ENCODE measurements at regions not wholly inside any gene's neighbourhood (a gene's known extent, or its start where the extent isn't known, plus 50 kb on each side); places are given as distances from the start of the nearest gene placed in this dataset.

DNA sequence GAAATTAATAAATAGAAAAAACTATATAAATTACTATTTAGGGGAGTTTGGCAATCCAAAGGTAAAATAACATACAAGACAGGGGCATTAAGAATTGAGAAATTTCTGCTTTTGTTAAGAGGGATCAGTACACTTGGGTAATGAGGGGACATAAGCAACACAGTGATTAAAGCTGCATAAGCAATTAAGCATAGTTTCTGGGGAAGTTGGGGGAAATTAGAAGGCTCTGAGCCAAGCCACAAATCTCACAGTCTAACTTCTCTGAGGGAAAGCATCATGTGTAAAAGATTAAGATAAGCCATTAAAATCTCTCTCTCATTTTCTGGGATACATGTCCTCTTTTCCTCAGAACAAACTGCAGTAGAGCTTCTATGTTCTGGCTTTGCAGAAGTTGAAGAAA lies 533.9 kb upstream of the LRFN5 start:
- no peak overlapping the region for H3K9ac ChIP-seq (ENCODE audit: low read length)
- no peak overlapping the region for H3K4ac ChIP-seq (ENCODE audit: low read depth, low read length)
- H3K36me3 ChIP-seq (ENCODE audit: control insufficient read depth, insufficient read depth, low read length) = no peaks in the 10 kb centered on the region
- H2BK15ac ChIP-seq (replicated peaks; ENCODE audit: low read depth) = no peak overlapping the region
- no peak overlapping the region for H3K18ac ChIP-seq (ENCODE audit: low read length)
- no peak for DNase-seq
- H3K4me3 ChIP-seq (ENCODE audit: low read length) = no peak overlapping the region
- no peak overlapping the region for H3K4me2 ChIP-seq (ENCODE audit: low read length)
- no peak overlapping the region for H4K5ac ChIP-seq (ENCODE audit: low read length)
- no peak overlapping the region for H2BK120ac ChIP-seq (ENCODE audit: low read depth, low read length)
- H3K79me1 ChIP-seq (ENCODE audit: low read length) = no peaks in the 10 kb centered on the region
- no peak overlapping the region for H3K23ac ChIP-seq (ENCODE audit: low read length)
- H3K56ac ChIP-seq (ENCODE audit: low read length) = no peak overlapping the region
- H3K79me2 ChIP-seq (ENCODE audit: control insufficient read depth, insufficient read depth, low read length) = no peaks in the 10 kb centered on the region
- no peaks in the 10 kb centered on the region for H3K4me1 ChIP-seq (ENCODE audit: control insufficient read depth, low read depth, low read length)
- no peaks in the 10 kb centered on the region for H3K27me3 ChIP-seq (ENCODE audit: insufficient read depth, low read length, poor library complexity)
- no peak overlapping the region for H2AK5ac ChIP-seq (ENCODE audit: low read length)
- H2BK5ac ChIP-seq (ENCODE audit: low read length) = no peak overlapping the region
- H4K8ac ChIP-seq (ENCODE audit: low read depth, low read length) = no peak overlapping the region
- no peak overlapping the region for H3K27ac ChIP-seq (ENCODE audit: low read depth, low read length)

DNA sequence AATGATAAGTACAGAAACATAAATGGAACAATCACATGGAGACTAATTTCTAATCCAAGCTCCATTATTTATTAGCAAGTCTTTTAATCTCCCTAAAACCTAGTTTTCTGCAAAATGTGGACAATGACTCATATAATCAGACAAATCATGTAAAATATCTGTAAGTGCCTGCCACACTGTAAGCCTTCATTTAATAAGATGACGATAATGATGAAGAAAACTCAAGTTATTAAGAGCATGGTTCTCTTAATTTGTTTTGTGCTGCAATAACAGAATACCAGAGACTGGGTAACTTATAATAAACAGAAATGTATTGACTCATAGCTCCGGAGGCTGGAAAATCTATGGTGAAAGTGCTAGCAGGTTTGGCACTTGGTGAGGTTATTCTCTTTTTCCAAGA lies 535.3 kb upstream of the LRFN5 start:
- Histone ChIP-seq H3K27ac (ENCODE audit: low read depth, low read length) (no peak overlapping the region), H3K18ac (ENCODE audit: low read length) (no peak overlapping the region), H3K4me3 (ENCODE audit: low read length) (no peak overlapping the region), H3K56ac (ENCODE audit: low read length) (no peak overlapping the region), H3K79me2 (ENCODE audit: control insufficient read depth, insufficient read depth, low read length) (no peaks in the 10 kb centered on the region), H4K8ac (ENCODE audit: low read depth, low read length) (no peak overlapping the region), H3K4me1 (ENCODE audit: control insufficient read depth, low read depth, low read length) (no peaks in the 10 kb centered on the region), H2BK120ac (ENCODE audit: low read depth, low read length) (no peak overlapping the region), H3K27me3 (ENCODE audit: insufficient read depth, low read length, poor library complexity) (no peaks in the 10 kb centered on the region), H2BK15ac (replicated peaks; ENCODE audit: low read depth) (no peak overlapping the region), H3K4me2 (ENCODE audit: low read length) (no peak overlapping the region), H2AK5ac (ENCODE audit: low read length) (no peak overlapping the region), H3K23ac (ENCODE audit: low read length) (no peak overlapping the region), H3K79me1 (ENCODE audit: low read length) (no peaks in the 10 kb centered on the region), H2BK5ac (ENCODE audit: low read length) (no peak overlapping the region), H3K36me3 (ENCODE audit: control insufficient read depth, insufficient read depth, low read length) (no peaks in the 10 kb centered on the region), H3K9ac (ENCODE audit: low read length) (no peak overlapping the region), H4K5ac (ENCODE audit: low read length) (no peak overlapping the region), H3K4ac (ENCODE audit: low read depth, low read length) (no peak overlapping the region)
- WGBS (ENCODE audit: extremely low coverage, insufficient coverage, low lambda C conversion rate) = no CpG with 5 or more reads among the region's 2 CpGs
- DNase-seq = no peak

DNA sequence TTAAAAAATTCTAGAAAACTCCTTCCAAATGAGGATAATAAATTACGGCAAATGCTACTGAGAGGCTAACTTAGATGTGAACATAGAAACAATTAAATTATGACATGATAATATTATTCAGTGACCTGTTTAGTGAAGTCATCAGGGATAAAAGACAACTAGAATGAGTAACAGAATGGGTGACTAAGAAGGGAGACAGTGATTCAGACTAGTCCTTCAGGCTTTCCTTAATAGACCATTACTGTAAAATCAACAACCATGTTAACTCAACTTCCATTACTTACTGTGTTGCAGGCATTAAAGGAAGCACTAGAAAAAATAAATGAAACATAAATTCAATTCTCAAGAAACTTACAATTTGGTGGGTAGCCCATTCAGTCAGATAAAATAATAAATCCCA lies 543.9 kb upstream of the LRFN5 start:
- no peak overlapping the region for H3K56ac ChIP-seq (ENCODE audit: low read length)
- H4K8ac ChIP-seq (ENCODE audit: low read depth, low read length) = no peak overlapping the region
- no peak overlapping the region for H2BK15ac ChIP-seq (replicated peaks; ENCODE audit: low read depth)
- H3K9ac ChIP-seq (ENCODE audit: low read length) = no peak overlapping the region
- H3K4me1 ChIP-seq (ENCODE audit: control insufficient read depth, low read depth, low read length) = no peaks in the 10 kb centered on the region
- H3K4ac ChIP-seq (ENCODE audit: low read depth, low read length) = no peak overlapping the region
- H3K27me3 ChIP-seq (ENCODE audit: insufficient read depth, low read length, poor library complexity) = no peaks in the 10 kb centered on the region
- no peak overlapping the region for H3K27ac ChIP-seq (ENCODE audit: low read depth, low read length)
- H3K36me3 ChIP-seq (ENCODE audit: control insufficient read depth, insufficient read depth, low read length) = no peaks in the 10 kb centered on the region
- no peak for DNase-seq
- no peaks in the 10 kb centered on the region for H3K79me1 ChIP-seq (ENCODE audit: low read length)
- no peak overlapping the region for H3K4me3 ChIP-seq (ENCODE audit: low read length)
- no CpG with 5 or more reads among the region's 1 CpG for WGBS (ENCODE audit: extremely low coverage, insufficient coverage, low lambda C conversion rate)
- H2BK5ac ChIP-seq (ENCODE audit: low read length) = no peak overlapping the region
- no peaks in the 10 kb centered on the region for H3K79me2 ChIP-seq (ENCODE audit: control insufficient read depth, insufficient read depth, low read length)
- no peak overlapping the region for H2BK120ac ChIP-seq (ENCODE audit: low read depth, low read length)
- no peak overlapping the region for H4K5ac ChIP-seq (ENCODE audit: low read length)
- H3K23ac ChIP-seq (ENCODE audit: low read length) = no peak overlapping the region
- H3K4me2 ChIP-seq (ENCODE audit: low read length) = no peak overlapping the region
- no peak overlapping the region for H3K18ac ChIP-seq (ENCODE audit: low read length)
- H2AK5ac ChIP-seq (ENCODE audit: low read length) = no peak overlapping the region

DNA sequence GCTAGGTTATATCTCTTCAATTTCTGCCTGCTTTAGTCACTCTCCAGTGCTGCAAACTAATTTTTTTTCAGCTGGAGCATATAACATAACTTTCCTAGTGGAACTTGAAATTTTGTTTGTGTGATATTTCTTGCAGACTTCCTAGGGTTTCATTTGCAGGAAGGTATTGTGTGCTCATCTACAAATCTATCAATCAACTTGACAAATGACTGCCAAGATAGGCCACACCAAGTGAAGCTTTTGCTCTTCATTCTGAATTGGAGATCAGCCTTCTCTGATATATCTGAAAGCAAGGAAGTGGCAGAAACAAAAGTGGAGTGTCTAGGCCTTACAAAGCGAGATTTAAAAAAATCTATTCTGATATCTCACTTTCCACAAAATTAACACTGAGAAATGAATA lies 551.1 kb upstream of the LRFN5 start:
- Histone ChIP-seq H2BK5ac (ENCODE audit: low read length) (no peak overlapping the region), H4K8ac (ENCODE audit: low read depth, low read length) (no peak overlapping the region), H2BK120ac (ENCODE audit: low read depth, low read length) (no peak overlapping the region), H4K5ac (ENCODE audit: low read length) (no peak overlapping the region), H3K4me3 (ENCODE audit: low read length) (no peak overlapping the region), H3K4me1 (ENCODE audit: control insufficient read depth, low read depth, low read length) (no peaks in the 10 kb centered on the region), H3K36me3 (ENCODE audit: control insufficient read depth, insufficient read depth, low read length) (no peaks in the 10 kb centered on the region), H3K4me2 (ENCODE audit: low read length) (no peak overlapping the region), H3K79me1 (ENCODE audit: low read length) (no peaks in the 10 kb centered on the region), H3K9ac (ENCODE audit: low read length) (no peak overlapping the region), H3K27me3 (ENCODE audit: insufficient read depth, low read length, poor library complexity) (no peaks in the 10 kb centered on the region), H3K56ac (ENCODE audit: low read length) (no peak overlapping the region), H3K18ac (ENCODE audit: low read length) (no peak overlapping the region), H3K4ac (ENCODE audit: low read depth, low read length) (no peak overlapping the region), H2AK5ac (ENCODE audit: low read length) (no peak overlapping the region), H3K79me2 (ENCODE audit: control insufficient read depth, insufficient read depth, low read length) (no peaks in the 10 kb centered on the region), H3K27ac (ENCODE audit: low read depth, low read length) (no peak overlapping the region), H2BK15ac (replicated peaks; ENCODE audit: low read depth) (no peak overlapping the region), H3K23ac (ENCODE audit: low read length) (no peak overlapping the region)
- no CpG with 5 or more reads among the region's 1 CpG for WGBS (ENCODE audit: extremely low coverage, insufficient coverage, low lambda C conversion rate)
- no peak for DNase-seq

- Histone ChIP-seq H2BK15ac (replicated peaks; ENCODE audit: low read depth) (no peak overlapping the region), H3K27me3 (ENCODE audit: insufficient read depth, low read length, poor library complexity) (no peaks in the 10 kb centered on the region), H3K18ac (ENCODE audit: low read length) (no peak overlapping the region), H3K79me1 (ENCODE audit: low read length) (no peaks in the 10 kb centered on the region), H4K8ac (ENCODE audit: low read depth, low read length) (no peak overlapping the region), H3K4ac (ENCODE audit: low read depth, low read length) (no peak overlapping the region), H3K56ac (ENCODE audit: low read length) (no peak overlapping the region), H3K9ac (ENCODE audit: low read length) (no peak overlapping the region), H3K4me2 (ENCODE audit: low read length) (no peak overlapping the region), H2BK120ac (ENCODE audit: low read depth, low read length) (no peak overlapping the region), H3K27ac (ENCODE audit: low read depth, low read length) (no peak overlapping the region), H2AK5ac (ENCODE audit: low read length) (no peak overlapping the region), H3K23ac (ENCODE audit: low read length) (no peak overlapping the region), H3K36me3 (ENCODE audit: control insufficient read depth, insufficient read depth, low read length) (no peaks in the 10 kb centered on the region), H2BK5ac (ENCODE audit: low read length) (no peak overlapping the region), H3K4me3 (ENCODE audit: low read length) (no peak overlapping the region), H4K5ac (ENCODE audit: low read length) (no peak overlapping the region), H3K4me1 (ENCODE audit: control insufficient read depth, low read depth, low read length) (no peaks in the 10 kb centered on the region), H3K79me2 (ENCODE audit: control insufficient read depth, insufficient read depth, low read length) (no peaks in the 10 kb centered on the region)
- peak; percentile 42 for DNase-seq
- no CpG with 5 or more reads among the region's 7 CpGs for WGBS (ENCODE audit: extremely low coverage, insufficient coverage, low lambda C conversion rate)
Observed at GRCh38 chr14:41051801-41052200, 554.9 kb upstream of the LRFN5 start.

- Histone ChIP-seq H3K56ac (ENCODE audit: low read length) (no peak overlapping the region), H3K23ac (ENCODE audit: low read length) (no peak overlapping the region), H3K36me3 (ENCODE audit: control insufficient read depth, insufficient read depth, low read length) (no peaks in the 10 kb centered on the region), H2BK120ac (ENCODE audit: low read depth, low read length) (no peak overlapping the region), H3K4me2 (ENCODE audit: low read length) (no peak overlapping the region), H3K79me1 (ENCODE audit: low read length) (no peaks in the 10 kb centered on the region), H3K4ac (ENCODE audit: low read depth, low read length) (no peak overlapping the region), H3K79me2 (ENCODE audit: control insufficient read depth, insufficient read depth, low read length) (no peaks in the 10 kb centered on the region), H3K4me3 (ENCODE audit: low read length) (no peak overlapping the region), H3K9ac (ENCODE audit: low read length) (no peak overlapping the region), H4K5ac (ENCODE audit: low read length) (no peak overlapping the region), H2AK5ac (ENCODE audit: low read length) (no peak overlapping the region), H4K8ac (ENCODE audit: low read depth, low read length) (no peak overlapping the region), H2BK15ac (replicated peaks; ENCODE audit: low read depth) (no peak overlapping the region), H2BK5ac (ENCODE audit: low read length) (no peak overlapping the region), H3K27ac (ENCODE audit: low read depth, low read length) (no peak overlapping the region), H3K4me1 (ENCODE audit: control insufficient read depth, low read depth, low read length) (no peaks in the 10 kb centered on the region), H3K27me3 (ENCODE audit: insufficient read depth, low read length, poor library complexity) (no peaks in the 10 kb centered on the region), H3K18ac (ENCODE audit: low read length) (no peak overlapping the region)
- DNase-seq = no peak
- WGBS (ENCODE audit: extremely low coverage, insufficient coverage, low lambda C conversion rate) = no CpG with 5 or more reads among the region's 1 CpG
Observed at GRCh38 chr14:41047763-41048162, 558.9 kb upstream of the LRFN5 start.

Data from mesendoderm (in vitro differentiated cells).